Neural cell (in vitro differentiated cells): ENCODE measurements at regions not wholly inside any gene's neighbourhood (a gene's known extent, or its start where the extent isn't known, plus 50 kb on each side); places are given as distances from the start of the nearest gene placed in this dataset.

Experiments used
- EP300 ChIP-seq: fragments of 450-650 bp; conservative IDR thresholded peaks from 2 replicates; pipeline ENCODE4 v1.6.1; 2014; ENCODE audit warnings: antibody characterized with exemption, mild to moderate bottlenecking, moderate library complexity; ENCODE audit not compliant: poor library complexity, severe bottlenecking
- EZH2 ChIP-seq: fragments of 200-600, 300-800 bp; shearing (Covaris generic), sonication (generic); IDR thresholded peaks from 2 replicates; pipeline ENCODE4 v1.6.1; 2014; ENCODE audit warnings: antibody characterized with exemption, low read length, borderline replicate concordance, mild to moderate bottlenecking; ENCODE audit not compliant: insufficient read depth, poor library complexity, severe bottlenecking
- MXI1 ChIP-seq: fragments of 450-650 bp; conservative IDR thresholded peaks from 2 replicates; pipeline ENCODE4 v1.6.1; 2014; ENCODE audit warnings: antibody characterized with exemption, mild to moderate bottlenecking; ENCODE audit not compliant: poor library complexity, severe bottlenecking
- POLR2AphosphoS5 ChIP-seq: IDR thresholded peaks from 2 replicates; pipeline ENCODE4 v1.6.1; 2012
- RAD21 ChIP-seq: fragments of 450-650 bp; conservative IDR thresholded peaks from 2 replicates; pipeline ENCODE4 v1.6.1; 2014; ENCODE audit warnings: antibody characterized with exemption, mild to moderate bottlenecking, moderate library complexity
- SMC3 ChIP-seq: fragments of 450-650 bp; conservative IDR thresholded peaks from 2 replicates; pipeline ENCODE4 v1.6.1; 2014; ENCODE audit warnings: antibody characterized with exemption, mild to moderate bottlenecking, moderate library complexity; ENCODE audit not compliant: poor library complexity
- TF ChIP-seq, protein P1 (sequence below): fragments of 450-650 bp; IDR thresholded peaks from 2 replicates; pipeline ENCODE4 v1.5.1; 2014; ENCODE audit warnings: antibody characterized with exemption, mild to moderate bottlenecking, moderate library complexity; ENCODE audit not compliant: poor library complexity, severe bottlenecking
- TF ChIP-seq, protein P2 (sequence below): IDR thresholded peaks from 2 replicates; pipeline ENCODE4 v1.6.1; 2012; ENCODE audit warnings: borderline replicate concordance

DNA sequence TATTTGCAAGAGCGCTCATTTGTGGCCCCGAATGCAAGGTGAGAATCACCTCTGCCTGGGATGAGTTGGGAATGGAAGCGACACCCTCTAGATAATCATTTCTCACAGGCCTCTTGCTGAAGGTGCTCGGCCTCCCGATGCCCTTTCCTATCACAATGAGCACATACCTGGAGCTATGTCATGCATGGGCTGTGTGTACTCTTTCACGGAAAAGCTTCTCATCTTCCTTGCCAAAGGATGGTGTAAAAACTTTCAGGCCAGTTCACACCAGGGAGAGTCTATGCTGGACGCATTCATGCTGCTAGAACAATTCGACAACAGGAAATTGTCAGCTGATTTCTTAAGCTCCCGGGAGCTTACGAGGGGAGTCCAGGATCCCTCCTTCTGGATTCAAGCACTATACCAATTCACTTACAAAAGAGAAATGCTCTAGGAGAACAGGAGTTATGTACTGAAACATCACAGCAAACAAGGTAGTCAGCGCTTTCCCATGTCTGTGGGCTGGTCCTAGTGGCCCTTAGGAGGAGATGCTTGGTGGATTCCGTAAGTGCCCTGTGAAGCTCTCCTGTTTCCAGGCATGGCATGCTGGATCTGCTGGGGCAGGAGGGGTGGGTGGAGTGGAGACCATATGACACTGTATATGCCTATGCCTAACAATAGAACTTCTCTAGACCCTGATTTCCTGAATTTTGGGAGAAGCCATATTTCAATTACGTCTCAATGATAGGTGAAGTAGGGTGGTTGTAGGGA is 53.1 kb upstream of the B3GAT1 start:
- TF ChIP-seq EZH2 (no peak), RAD21 (no peak), POLR2AphosphoS5 (no peak), EP300 (no peak), MXI1 (no peak), SMC3 (no peak)
- TF ChIP-seq, protein P1, sequence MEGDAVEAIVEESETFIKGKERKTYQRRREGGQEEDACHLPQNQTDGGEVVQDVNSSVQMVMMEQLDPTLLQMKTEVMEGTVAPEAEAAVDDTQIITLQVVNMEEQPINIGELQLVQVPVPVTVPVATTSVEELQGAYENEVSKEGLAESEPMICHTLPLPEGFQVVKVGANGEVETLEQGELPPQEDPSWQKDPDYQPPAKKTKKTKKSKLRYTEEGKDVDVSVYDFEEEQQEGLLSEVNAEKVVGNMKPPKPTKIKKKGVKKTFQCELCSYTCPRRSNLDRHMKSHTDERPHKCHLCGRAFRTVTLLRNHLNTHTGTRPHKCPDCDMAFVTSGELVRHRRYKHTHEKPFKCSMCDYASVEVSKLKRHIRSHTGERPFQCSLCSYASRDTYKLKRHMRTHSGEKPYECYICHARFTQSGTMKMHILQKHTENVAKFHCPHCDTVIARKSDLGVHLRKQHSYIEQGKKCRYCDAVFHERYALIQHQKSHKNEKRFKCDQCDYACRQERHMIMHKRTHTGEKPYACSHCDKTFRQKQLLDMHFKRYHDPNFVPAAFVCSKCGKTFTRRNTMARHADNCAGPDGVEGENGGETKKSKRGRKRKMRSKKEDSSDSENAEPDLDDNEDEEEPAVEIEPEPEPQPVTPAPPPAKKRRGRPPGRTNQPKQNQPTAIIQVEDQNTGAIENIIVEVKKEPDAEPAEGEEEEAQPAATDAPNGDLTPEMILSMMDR, result no peak
- TF ChIP-seq, protein P2, sequence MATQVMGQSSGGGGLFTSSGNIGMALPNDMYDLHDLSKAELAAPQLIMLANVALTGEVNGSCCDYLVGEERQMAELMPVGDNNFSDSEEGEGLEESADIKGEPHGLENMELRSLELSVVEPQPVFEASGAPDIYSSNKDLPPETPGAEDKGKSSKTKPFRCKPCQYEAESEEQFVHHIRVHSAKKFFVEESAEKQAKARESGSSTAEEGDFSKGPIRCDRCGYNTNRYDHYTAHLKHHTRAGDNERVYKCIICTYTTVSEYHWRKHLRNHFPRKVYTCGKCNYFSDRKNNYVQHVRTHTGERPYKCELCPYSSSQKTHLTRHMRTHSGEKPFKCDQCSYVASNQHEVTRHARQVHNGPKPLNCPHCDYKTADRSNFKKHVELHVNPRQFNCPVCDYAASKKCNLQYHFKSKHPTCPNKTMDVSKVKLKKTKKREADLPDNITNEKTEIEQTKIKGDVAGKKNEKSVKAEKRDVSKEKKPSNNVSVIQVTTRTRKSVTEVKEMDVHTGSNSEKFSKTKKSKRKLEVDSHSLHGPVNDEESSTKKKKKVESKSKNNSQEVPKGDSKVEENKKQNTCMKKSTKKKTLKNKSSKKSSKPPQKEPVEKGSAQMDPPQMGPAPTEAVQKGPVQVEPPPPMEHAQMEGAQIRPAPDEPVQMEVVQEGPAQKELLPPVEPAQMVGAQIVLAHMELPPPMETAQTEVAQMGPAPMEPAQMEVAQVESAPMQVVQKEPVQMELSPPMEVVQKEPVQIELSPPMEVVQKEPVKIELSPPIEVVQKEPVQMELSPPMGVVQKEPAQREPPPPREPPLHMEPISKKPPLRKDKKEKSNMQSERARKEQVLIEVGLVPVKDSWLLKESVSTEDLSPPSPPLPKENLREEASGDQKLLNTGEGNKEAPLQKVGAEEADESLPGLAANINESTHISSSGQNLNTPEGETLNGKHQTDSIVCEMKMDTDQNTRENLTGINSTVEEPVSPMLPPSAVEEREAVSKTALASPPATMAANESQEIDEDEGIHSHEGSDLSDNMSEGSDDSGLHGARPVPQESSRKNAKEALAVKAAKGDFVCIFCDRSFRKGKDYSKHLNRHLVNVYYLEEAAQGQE, result no peak
